Panc1 (cell line): ENCODE measurements at regions not wholly inside any gene's neighbourhood (a gene's known extent, or its start where the extent isn't known, plus 50 kb on each side); places are given as distances from the start of the nearest gene placed in this dataset.

ENCODE experiments used
- ATAC-seq: fragments of 200-7000 bp; cut with Tn5 transposase; 2 replicates; pipeline ENCODE4 v1.9.1; 2020; ENCODE audit warnings: mild to moderate bottlenecking, moderate library complexity
- BruUV-seq: library from RNA; stranded (reverse); fragments of 400-500 nt; replicated peaks from 2 replicates; lab custom pipeline; 2021; lab: Mats Ljungman, UMichigan
- CTCF ChIA-PET: fragments of 300-600 bp; sonication (Branson Sonifier 250); formaldehyde crosslinking; loops from one replicate; lab custom pipeline; 2022; ENCODE audit warnings: antibody characterized with exemption; lab: Charles Lee
- POLR2A ChIA-PET: fragments of 300-600 bp; sonication (Branson Sonifier 250); formaldehyde crosslinking; loops from one replicate; lab custom pipeline; 2022; ENCODE audit warnings: antibody characterized with exemption; lab: Charles Lee
- DNase-seq: peaks from one replicate; pipeline ENCODE4 v3.0.0-alpha.2; 2010; ENCODE audit warnings: low read depth, low spot score
- H3K27ac ChIP-seq: 2 replicates; pipeline ENCODE4 v1.5.1; 2011; ENCODE audit warnings: mild to moderate bottlenecking, low read length, inconsistent platforms
- H3K27me3 ChIP-seq: fragments of 200-500 bp; sonication (Bioruptor generic); 2 replicates; pipeline ENCODE4 v1.6.0; 2014; ENCODE audit warnings: low read length, inconsistent platforms; ENCODE audit not compliant: control insufficient read depth, insufficient read depth
- H3K36me3 ChIP-seq: fragments of 200-500 bp; sonication (Bioruptor generic); 2 replicates; pipeline ENCODE4 v1.5.1; 2014; ENCODE audit warnings: inconsistent platforms, mild to moderate bottlenecking, low read length, moderate library complexity; ENCODE audit not compliant: control insufficient read depth, insufficient read depth
- H3K4me1 ChIP-seq: 2 replicates; pipeline ENCODE4 v1.5.1; 2011; ENCODE audit warnings: inconsistent platforms, mild to moderate bottlenecking, low read length, moderate library complexity; ENCODE audit not compliant: control insufficient read depth, insufficient read depth
- H3K4me3 ChIP-seq, 2 experiments: 2 replicates each; pipeline ENCODE4 v1.5.1; 2011 to 2012; ENCODE audit warnings: low read depth in 2 of 2, low read length in 2 of 2, mild to moderate bottlenecking in 2 of 2, inconsistent platforms in 1 of 2, moderate library complexity in 1 of 2
- H3K9me3 ChIP-seq: fragments of 200-500 bp; sonication (Bioruptor generic); 2 replicates; pipeline ENCODE4 v1.5.1; 2014; ENCODE audit warnings: low read depth, mild to moderate bottlenecking, inconsistent platforms, low read length, moderate library complexity; ENCODE audit not compliant: control insufficient read depth, insufficient read depth
- CTCF ChIP-seq: fragments of 450-650 bp; IDR thresholded peaks from 2 replicates; pipeline ENCODE4 v1.5.1; 2017; ENCODE audit warnings: mild to moderate bottlenecking
- POLR2AphosphoS5 ChIP-seq: IDR thresholded peaks from 2 replicates; pipeline ENCODE4 v1.6.1; 2012; ENCODE audit warnings: mild to moderate bottlenecking, low read depth, low read length, moderate library complexity
- REST ChIP-seq, 2 experiments: IDR thresholded peaks; 2 replicates each; pipeline ENCODE4 v1.6.1; 2011 to 2012; ENCODE audit warnings: low read depth in 2 of 2, control low read depth in 1 of 2, low read length in 1 of 2, mild to moderate bottlenecking in 1 of 2, moderate library complexity in 1 of 2; ENCODE audit not compliant: insufficient read depth in 1 of 2
- SIN3A ChIP-seq: IDR thresholded peaks from 2 replicates; pipeline ENCODE4 v1.6.1; 2012; ENCODE audit warnings: low read depth, mild to moderate bottlenecking, low read length, moderate library complexity, borderline replicate concordance; ENCODE audit not compliant: insufficient read depth
- TCF7L2 ChIP-seq: IDR thresholded peaks from 2 replicates; pipeline ENCODE4 v1.6.1; 2011; ENCODE audit warnings: mild to moderate bottlenecking, low read depth, low read length, inconsistent platforms
- in situ Hi-C: cut with HindIII; loops from 2 replicates; pipeline ENCODE4 v1.10.0; 2016; ENCODE audit warnings: low sequenced_read_pairs, low pct_unique_long_range_greater_than_20kb
- intact Hi-C: fragments of 100-400 bp; cut with micrococcal nuclease; formaldehyde crosslinking; loops from one replicate; pipeline ENCODE4 v1.10.0; 2022; ENCODE audit not compliant: unreplicated experiment

- POLR2A ChIA-PET: no interaction called here
- no peak for ATAC-seq
- BruUV-seq: no TSS peak
These were observed 90.5 kb upstream of the ZNF469 start for GRCh38 chr16:88292007-88292970.

GRCh38 chr16:88293097-88293496 lies 89.7 kb upstream of the ZNF469 start:
- Histone ChIP-seq H3K27me3 (no peaks in the 10 kb centered on the region), H3K27ac (no peak overlapping the region), H3K9me3 (no peaks in the 10 kb centered on the region), H3K4me3 (no peak overlapping the region), H3K4me1 (no peaks in the 10 kb centered on the region), H3K36me3 (no peaks in the 10 kb centered on the region)
- in situ Hi-C loops (loop anchor here (10.0 kb wide), 1 partner anchor 112 kb away; no protein-coding TSS in a partner anchor), intact Hi-C loops (no loop called here)
- no peak for ATAC-seq
- ChIA-PET POLR2A (no interaction called here), CTCF (no interaction called here)
- TF ChIP-seq POLR2AphosphoS5 (no peak), CTCF (no peak), TCF7L2 (no peak), SIN3A (no peak), REST (IDR thresholded peaks at IDR 0.05; ENCODE audit: insufficient read depth in 1 of 2, low read depth in 2 of 2, low read length in 1 of 2) (no peak)
- no TSS peak for BruUV-seq
- no peak for DNase-seq

More at GRCh38 chr16:88292007-88292970, 90.5 kb upstream of the ZNF469 start:
- TF ChIP-seq SIN3A: no peak
- TF ChIP-seq TCF7L2: no peak
- TF ChIP-seq REST (IDR thresholded peaks at IDR 0.05; ENCODE audit: insufficient read depth in 1 of 2, low read depth in 2 of 2, low read length in 1 of 2): no peak
- no peak for TF ChIP-seq POLR2AphosphoS5
- H3K4me1 ChIP-seq: no peaks in the 10 kb centered on the region
- H3K4me3 ChIP-seq: no peak overlapping the region
- intact Hi-C loops (no loop called here), in situ Hi-C loops (loop anchor here (10.0 kb wide), 1 partner anchor 113 kb away; no protein-coding TSS in a partner anchor)
- no peak for DNase-seq
- H3K27me3 ChIP-seq: no peaks in the 10 kb centered on the region
- H3K36me3 ChIP-seq: no peaks in the 10 kb centered on the region
- CTCF ChIA-PET: no interaction called here
- H3K27ac ChIP-seq: no peak overlapping the region
- no peaks in the 10 kb centered on the region for H3K9me3 ChIP-seq
